HEK293 (cell line): ENCODE measurements at regions not wholly inside any gene's neighbourhood (a gene's known extent, or its start where the extent isn't known, plus 50 kb on each side); places are given as distances from the start of the nearest gene placed in this dataset.

Experiments used
- CTCF ChIA-PET: fragments of 350-600 bp; formaldehyde crosslinking; extraction: SDS; loops from one replicate; lab custom pipeline; 2021; ENCODE audit warnings: antibody characterized with exemption; lab: Yijun Ruan, JAX
- POLR2A ChIA-PET: fragments of 300-600 bp; formaldehyde crosslinking; extraction: SDS; loops from one replicate; lab custom pipeline; 2020; ENCODE audit warnings: antibody characterized with exemption, inconsistent platforms; lab: Yijun Ruan, JAX
- H3K27ac ChIP-seq: fragments of 200-500 bp; sonication (Bioruptor generic); 2 replicates; pipeline ENCODE4 v1.5.1; 2014; ENCODE audit warnings: low read depth, low read length, control low read depth, inconsistent platforms; ENCODE audit errors: extremely low read depth
- H3K36me3 ChIP-seq, 2 experiments: fragments of 200-500 bp in 1 of 2; sonication (Bioruptor generic) in 1 of 2; 1 replicate in 1 of 2; 2 replicates in 1 of 2; pipeline ENCODE4 v1.5.1; 2014 to 2017; ENCODE audit warnings: inconsistent platforms in 2 of 2, low read length in 2 of 2; ENCODE audit not compliant: control insufficient read depth in 2 of 2, insufficient read depth in 1 of 2
- H3K4me1 ChIP-seq: fragments of 200-500 bp; sonication (Bioruptor generic); 2 replicates; pipeline ENCODE4 v1.5.1; 2014; ENCODE audit warnings: mild to moderate bottlenecking, low read length, inconsistent platforms; ENCODE audit not compliant: control insufficient read depth, insufficient read depth
- H3K4me3 ChIP-seq: 2 replicates; pipeline ENCODE4 v1.5.1; 2011; ENCODE audit warnings: low read depth, mild to moderate bottlenecking, control low read depth, low read length, moderate library complexity
- H3K9me3 ChIP-seq: fragments of 200-500 bp; sonication (Bioruptor generic); 2 replicates; pipeline ENCODE4 v1.5.1; 2014; ENCODE audit warnings: low read depth, low read length, inconsistent platforms; ENCODE audit not compliant: control insufficient read depth, insufficient read depth
- AEBP2 ChIP-seq: fragments of 450-650 bp; formaldehyde crosslinking; IDR thresholded peaks from 2 replicates; pipeline ENCODE4 v1.5.1; 2016; ENCODE audit warnings: missing biosample characterization, missing genetic modification characterization, borderline replicate concordance
- GLIS1 ChIP-seq: fragments of 450-650 bp; formaldehyde crosslinking; IDR thresholded peaks from 2 replicates; pipeline ENCODE4 v1.5.1; 2016; ENCODE audit warnings: missing biosample characterization, missing genetic modification characterization
- GLIS2 ChIP-seq: fragments of 450-650 bp; formaldehyde crosslinking; IDR thresholded peaks from 2 replicates; pipeline ENCODE4 v1.5.1; 2016; ENCODE audit warnings: missing biosample characterization, missing genetic modification characterization
- HOXA7 ChIP-seq: sonication (generic); formaldehyde crosslinking; IDR thresholded peaks from 2 replicates; pipeline ENCODE4 v1.8.1; 2022; ENCODE audit warnings: missing genetic modification reagents, borderline replicate concordance
- TRIM28 ChIP-seq: IDR thresholded peaks from 2 replicates; pipeline ENCODE4 v1.6.1; 2011; ENCODE audit warnings: low read length, control low read depth, borderline replicate concordance
- ZFP69B ChIP-seq: fragments of 450-650 bp; formaldehyde crosslinking; IDR thresholded peaks from 2 replicates; pipeline ENCODE4 v1.5.1; 2016; ENCODE audit warnings: missing biosample characterization, missing genetic modification characterization
- ZIC2 ChIP-seq: fragments of 450-650 bp; formaldehyde crosslinking; IDR thresholded peaks from 2 replicates; pipeline ENCODE4 v1.5.1; 2016; ENCODE audit warnings: missing biosample characterization, missing genetic modification characterization
- ZNF112 ChIP-seq: fragments of 450-650 bp; formaldehyde crosslinking; IDR thresholded peaks from 2 replicates; pipeline ENCODE4 v1.5.0; 2017; ENCODE audit warnings: missing biosample characterization, missing genetic modification characterization
- ZNF146 ChIP-seq: fragments of 450-650 bp; formaldehyde crosslinking; IDR thresholded peaks from 2 replicates; pipeline ENCODE4 v1.5.1; 2016; ENCODE audit warnings: missing biosample characterization, missing genetic modification characterization
- ZNF184 ChIP-seq: fragments of 450-650 bp; IDR thresholded peaks from 2 replicates; pipeline ENCODE4 v1.5.1; 2018; ENCODE audit warnings: missing biosample characterization, mild to moderate bottlenecking, missing genetic modification characterization
- ZNF202 ChIP-seq: fragments of 450-650 bp; formaldehyde crosslinking; IDR thresholded peaks from 2 replicates; pipeline ENCODE4 v1.5.1; 2016; ENCODE audit warnings: missing biosample characterization, missing genetic modification characterization, borderline replicate concordance
- ZNF248 ChIP-seq: fragments of 450-650 bp; formaldehyde crosslinking; IDR thresholded peaks from 2 replicates; pipeline ENCODE4 v1.5.1; 2017; ENCODE audit warnings: missing biosample characterization, missing genetic modification characterization
- ZNF292 ChIP-seq: fragments of 450-650 bp; formaldehyde crosslinking; IDR thresholded peaks from 2 replicates; pipeline ENCODE4 v1.5.1; 2016; ENCODE audit warnings: low read depth, missing biosample characterization, missing genetic modification characterization, borderline replicate concordance
- ZNF426 ChIP-seq: fragments of 450-650 bp; formaldehyde crosslinking; IDR thresholded peaks from 2 replicates; pipeline ENCODE4 v1.5.1; 2017; ENCODE audit warnings: missing biosample characterization, missing genetic modification characterization, mild to moderate bottlenecking, inconsistent platforms, moderate library complexity
- ZNF433 ChIP-seq: fragments of 450-650 bp; formaldehyde crosslinking; IDR thresholded peaks from 2 replicates; pipeline ENCODE4 v1.5.1; 2016; ENCODE audit warnings: missing biosample characterization, missing genetic modification characterization, low read depth
- ZNF510 ChIP-seq: fragments of 450-650 bp; formaldehyde crosslinking; IDR thresholded peaks from 2 replicates; pipeline ENCODE4 v1.5.1; 2018; ENCODE audit warnings: mild to moderate bottlenecking, missing genetic modification characterization, missing biosample characterization; ENCODE audit not compliant: insufficient replicate concordance
- ZNF548 ChIP-seq: fragments of 450-650 bp; formaldehyde crosslinking; IDR thresholded peaks from 2 replicates; pipeline ENCODE4 v1.5.1; 2016; ENCODE audit warnings: missing biosample characterization, missing genetic modification characterization
- ZNF558 ChIP-seq: fragments of 450-650 bp; formaldehyde crosslinking; IDR thresholded peaks from 2 replicates; pipeline ENCODE4 v1.5.1; 2016; ENCODE audit warnings: missing biosample characterization, missing genetic modification characterization
- ZNF600 ChIP-seq: fragments of 450-650 bp; formaldehyde crosslinking; IDR thresholded peaks from 2 replicates; pipeline ENCODE4 v1.5.1; 2016; ENCODE audit warnings: missing biosample characterization, missing genetic modification characterization
- ZNF660 ChIP-seq: fragments of 450-650 bp; IDR thresholded peaks from 2 replicates; pipeline ENCODE4 v1.5.1; 2018; ENCODE audit warnings: missing biosample characterization, mild to moderate bottlenecking, missing genetic modification characterization
- ZNF701 ChIP-seq: fragments of 450-650 bp; formaldehyde crosslinking; IDR thresholded peaks from 2 replicates; pipeline ENCODE4 v1.5.1; 2016; ENCODE audit warnings: missing biosample characterization, missing genetic modification characterization
- TF ChIP-seq, protein P1 (sequence below): fragments of 450-650 bp; formaldehyde crosslinking; IDR thresholded peaks from 2 replicates; pipeline ENCODE4 v1.5.1; 2016; ENCODE audit warnings: missing biosample characterization, missing genetic modification characterization

DNA sequence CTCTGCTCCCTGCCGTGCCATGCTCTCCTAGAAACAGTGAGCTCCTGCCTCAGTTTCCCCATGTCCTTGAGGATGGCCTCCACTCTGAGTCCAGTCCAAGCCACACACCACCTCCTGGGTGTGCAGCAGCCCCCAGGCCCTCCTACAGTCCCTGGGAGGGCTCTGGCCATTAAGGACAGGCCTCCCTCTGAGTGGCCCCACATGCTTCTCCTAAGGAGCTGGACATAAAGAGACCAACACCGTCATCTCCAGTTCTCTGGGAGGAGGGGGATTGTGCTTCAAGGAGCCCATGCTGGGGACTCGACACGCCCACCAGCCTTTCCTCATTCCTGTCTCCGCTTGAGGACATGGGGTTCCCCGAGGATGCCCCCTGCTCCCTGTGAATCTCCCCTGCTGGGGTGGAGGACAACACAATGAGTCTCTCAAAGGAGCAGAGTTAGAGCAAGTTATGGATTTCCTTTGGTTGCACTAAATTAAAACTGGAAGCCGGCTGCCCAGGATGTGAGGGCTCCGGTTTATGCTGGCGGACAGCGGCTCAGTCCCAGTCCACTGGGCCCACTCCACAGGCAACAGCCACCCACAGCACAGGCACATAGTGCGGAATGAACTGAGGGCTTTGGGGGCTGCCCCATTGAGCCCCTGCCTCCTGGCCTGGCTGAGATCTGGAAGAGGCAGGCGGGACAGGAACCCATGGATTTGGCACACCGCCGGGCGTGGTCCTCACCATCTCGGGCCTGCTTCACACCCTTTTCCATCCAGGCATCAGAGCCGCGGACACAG, 165.6 kb upstream of the IQSEC1 start:
- ChIA-PET POLR2A (no interaction called here), CTCF (interaction anchor here (0.6 kb wide), 1 partner anchor 73 kb away, joined by 3 read pairs; no protein-coding TSS in a partner anchor)
- no peak overlapping the region for H3K27ac ChIP-seq
- no peak for TF ChIP-seq ZNF701 (tag by site-specific recombination)
- no peak for TF ChIP-seq ZNF433 (tag by site-specific recombination)
- TF ChIP-seq GLIS1 = peak; percentile 68
- TF ChIP-seq GLIS2 (tag by site-specific recombination) = 0 out of 2 replicates have a peak, but pooled peaks have one; percentile 32
- peak; percentile 84 for TF ChIP-seq ZIC2 (tag by site-specific recombination)
- peaks cover 12% of the 10 kb centered on the region for H3K4me1 ChIP-seq
- H3K4me3 ChIP-seq = no peak overlapping the region
- H3K9me3 ChIP-seq = no peaks in the 10 kb centered on the region
- H3K36me3 ChIP-seq = no peaks in the 10 kb centered on the region

GRCh38 chr3:13237776-13238490, 164.7 kb upstream of the IQSEC1 start:
- TF ChIP-seq AEBP2 (tag by site-specific recombination) (no peak), ZNF146 (tag by site-specific recombination) (no peak), ZNF426 (no peak), ZNF292 (no peak), GLIS1 (peak; percentile 46; the same call in 1 of the 2 replicates), ZNF558 (no peak)
- TF ChIP-seq, all 188 proteins: peak for 1
- H3K27ac ChIP-seq = no peak overlapping the region
- no peaks in the 10 kb centered on the region for H3K36me3 ChIP-seq
- CTCF ChIA-PET = no interaction called here
- H3K9me3 ChIP-seq = no peaks in the 10 kb centered on the region
- peaks cover 12% of the 10 kb centered on the region for H3K4me1 ChIP-seq
- POLR2A ChIA-PET = no interaction called here
- H3K4me3 ChIP-seq = no peak overlapping the region

GRCh38 chr3:13236557-13237173, 163.4 kb upstream of the IQSEC1 start:
- POLR2A ChIA-PET = no interaction called here
- Histone ChIP-seq H3K4me1 (peaks cover 12% of the 10 kb centered on the region), H3K36me3 (no peaks in the 10 kb centered on the region), H3K4me3 (no peak overlapping the region)
- CTCF ChIA-PET = interaction anchor here (0.6 to 0.8 kb wide), 2 partner anchors 8 to 1149 kb away, joined by 3 to 4 read pairs; no protein-coding TSS in a partner anchor
- 0 out of 2 replicates have a peak, but pooled peaks have one; percentile 7 for TF ChIP-seq GLIS1
- TF ChIP-seq ZNF600 (tag by site-specific recombination) = no peak
- TF ChIP-seq HOXA7 (CRISPR knock-in tag) = no peak
- TF ChIP-seq ZNF202 = no peak
- TF ChIP-seq, all 188 proteins: peak for 1
- Histone ChIP-seq H3K27ac (no peak overlapping the region), H3K9me3 (no peaks in the 10 kb centered on the region)

DNA sequence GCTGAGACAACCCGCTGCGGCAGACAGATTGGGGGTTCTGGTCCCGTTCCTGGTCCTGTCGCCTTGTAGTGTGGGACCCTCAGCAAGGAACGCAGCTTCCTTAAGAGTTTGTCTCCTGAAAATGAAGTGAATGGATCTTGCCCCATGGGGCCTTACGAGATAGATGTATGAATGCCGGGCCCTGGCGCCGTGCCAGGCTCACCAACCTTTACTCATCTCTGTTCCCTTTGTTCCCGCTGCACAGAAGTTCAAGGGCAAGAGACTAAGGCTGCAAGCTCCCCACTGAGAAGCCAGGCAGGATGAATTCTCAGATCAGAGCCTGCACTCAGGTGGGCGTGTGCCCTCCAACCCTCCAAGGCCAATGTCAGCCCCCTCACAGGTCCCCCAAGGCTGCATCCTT, 162.7 kb upstream of the IQSEC1 start:
- CTCF ChIA-PET = interaction anchor here (0.7 kb wide), 1 partner anchor 348 kb away, joined by 3 read pairs; no protein-coding TSS in a partner anchor
- Histone ChIP-seq H3K4me3 (no peak overlapping the region), H3K9me3 (no peaks in the 10 kb centered on the region), H3K36me3 (no peaks in the 10 kb centered on the region), H3K27ac (no peak overlapping the region), H3K4me1 (peaks cover 12% of the 10 kb centered on the region)
- POLR2A ChIA-PET = no interaction called here
- TF ChIP-seq, protein P1, sequence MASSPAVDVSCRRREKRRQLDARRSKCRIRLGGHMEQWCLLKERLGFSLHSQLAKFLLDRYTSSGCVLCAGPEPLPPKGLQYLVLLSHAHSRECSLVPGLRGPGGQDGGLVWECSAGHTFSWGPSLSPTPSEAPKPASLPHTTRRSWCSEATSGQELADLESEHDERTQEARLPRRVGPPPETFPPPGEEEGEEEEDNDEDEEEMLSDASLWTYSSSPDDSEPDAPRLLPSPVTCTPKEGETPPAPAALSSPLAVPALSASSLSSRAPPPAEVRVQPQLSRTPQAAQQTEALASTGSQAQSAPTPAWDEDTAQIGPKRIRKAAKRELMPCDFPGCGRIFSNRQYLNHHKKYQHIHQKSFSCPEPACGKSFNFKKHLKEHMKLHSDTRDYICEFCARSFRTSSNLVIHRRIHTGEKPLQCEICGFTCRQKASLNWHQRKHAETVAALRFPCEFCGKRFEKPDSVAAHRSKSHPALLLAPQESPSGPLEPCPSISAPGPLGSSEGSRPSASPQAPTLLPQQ (tag by site-specific recombination) = 0 out of 2 replicates have a peak, but pooled peaks have one; percentile 21
- 0 out of 2 replicates have a peak, but pooled peaks have one; percentile 17 for TF ChIP-seq ZNF184 (tag by site-specific recombination)
- 0 out of 2 replicates have a peak, but pooled peaks have one; percentile 51 for TF ChIP-seq ZNF112 (tag by site-specific recombination)
- peak; percentile 28 for TF ChIP-seq ZIC2 (tag by site-specific recombination)
- no peak for TF ChIP-seq TRIM28
- TF ChIP-seq ZNF510 (tag by site-specific recombination) = no peak
- TF ChIP-seq ZNF660 (tag by site-specific recombination) = 0 out of 2 replicates have a peak, but pooled peaks have one; percentile 55
- TF ChIP-seq ZFP69B = 0 out of 2 replicates have a peak, but pooled peaks have one; percentile 50
- TF ChIP-seq ZNF548 (tag by site-specific recombination) = no peak
- TF ChIP-seq ZNF248 (tag by site-specific recombination) = no peak
